Endometrium (tissue), 2 donors: ENCODE measurements at regions not wholly inside any gene's neighbourhood (a gene's known extent, or its start where the extent isn't known, plus 50 kb on each side); places are given as distances from the start of the nearest gene placed in this dataset.
"Not testable (repeated sequence)": the region's sequence is repeated elsewhere in the genome, so short reads cannot be mapped to it uniquely, and the experiment has no call there.

Source experiments
- FAIRE-seq: peaks from 2 replicates; lab custom pipeline; 2012; peaks lifted over from hg19 to GRCh38; lab: Jason Lieb, UNC
- donor health status: control.
- donor health status: control.

GRCh38 chr3:193905541-193906396 lies 230.2 kb upstream of the HES1 start:
- FAIRE-seq = peak; percentile 33

GRCh38 chr3:193906849-193907410 lies 229.0 kb upstream of the HES1 start:
- no peak for FAIRE-seq

GRCh38 chr3:193908181-193908744 lies 227.7 kb upstream of the HES1 start:
- no peak for FAIRE-seq

GRCh38 chr3:193909387-193909786 lies 226.6 kb upstream of the HES1 start:
- no peak for FAIRE-seq

GRCh38 chr3:193910310-193910709 lies 225.6 kb upstream of the HES1 start:
- FAIRE-seq = no peak

GRCh38 chr3:193910886-193911738 lies 224.8 kb upstream of the HES1 start:
- FAIRE-seq = no peak

GRCh38 chr3:193911784-193912340 lies 224.1 kb upstream of the HES1 start:
- FAIRE-seq = no peak

GRCh38 chr3:193912621-193913178 lies 223.2 kb upstream of the HES1 start:
- FAIRE-seq = no peak

GRCh38 chr3:193914602-193915001 lies 221.3 kb upstream of the HES1 start:
- FAIRE-seq = peak; percentile 8

GRCh38 chr3:193915099-193915498 lies 220.8 kb upstream of the HES1 start:
- FAIRE-seq = no peak

GRCh38 chr3:193915613-193916012 lies 220.3 kb upstream of the HES1 start:
- FAIRE-seq = no peak

GRCh38 chr3:193917158-193917557 lies 218.8 kb upstream of the HES1 start:
- FAIRE-seq = no peak

- FAIRE-seq = no peak
These were observed 214.5 kb upstream of the HES1 start for GRCh38 chr3:193921465-193921864.

GRCh38 chr3:193922034-193922774 lies 213.7 kb upstream of the HES1 start:
- FAIRE-seq = no peak

GRCh38 chr3:193923958-193924357 lies 212.0 kb upstream of the HES1 start:
- FAIRE-seq = not testable (repeated sequence)

GRCh38 chr3:193926071-193926470 lies 209.9 kb upstream of the HES1 start:
- not testable (repeated sequence) for FAIRE-seq

GRCh38 chr3:193927413-193928206 lies 208.3 kb upstream of the HES1 start:
- not testable (repeated sequence) for FAIRE-seq

GRCh38 chr3:193928354-193929209 lies 207.4 kb upstream of the HES1 start:
- no peak for FAIRE-seq

GRCh38 chr3:193929373-193929772 lies 206.6 kb upstream of the HES1 start:
- FAIRE-seq = no peak
